NCI-H2227 treated with DMSO at 0.1 percent for 48 hours (cell line): ENCODE measurements at regions not wholly inside any gene's neighbourhood (a gene's known extent, or its start where the extent isn't known, plus 50 kb on each side); places are given as distances from the start of the nearest gene placed in this dataset.

Experiments used
- DNase-seq: peaks from one replicate; lab custom pipeline; 2025; lab: John Stamatoyannopoulos, UW

DNA sequence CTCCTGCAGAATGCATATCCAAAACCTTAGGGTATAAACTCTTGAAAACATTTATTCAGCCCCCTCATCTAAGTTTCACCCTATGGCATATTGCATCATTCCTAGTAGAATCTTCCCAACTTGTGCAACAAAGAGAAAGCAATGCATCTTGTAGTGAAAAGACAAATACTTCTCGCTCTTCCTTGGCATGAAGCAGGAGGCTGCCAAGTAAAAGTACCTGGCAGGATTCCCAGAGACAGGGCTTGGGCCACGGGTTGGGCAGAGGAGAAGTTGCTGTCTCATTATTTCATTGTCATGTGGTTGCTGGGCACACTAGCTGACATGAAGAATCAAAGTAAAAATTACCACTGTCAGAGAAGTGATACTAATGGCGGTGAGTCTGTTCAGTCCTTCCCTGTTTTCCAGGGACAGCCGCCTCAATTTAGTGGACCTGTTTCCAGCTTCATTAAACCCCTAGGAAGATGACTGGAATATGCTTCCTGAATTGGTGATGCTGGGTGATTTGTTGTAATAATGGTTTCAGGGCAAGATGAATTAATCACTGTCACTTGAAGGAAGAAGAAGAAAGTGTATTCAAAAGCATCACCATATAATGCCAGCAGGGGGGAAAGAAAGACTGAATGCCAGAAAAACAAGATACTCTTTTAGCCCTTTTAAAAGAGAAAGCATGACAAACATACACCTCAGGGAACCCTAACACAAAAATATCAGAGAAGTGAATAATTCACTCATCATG lies 380.5 kb upstream of the IGFBP7 start:
- DNase-seq: no peak

DNA sequence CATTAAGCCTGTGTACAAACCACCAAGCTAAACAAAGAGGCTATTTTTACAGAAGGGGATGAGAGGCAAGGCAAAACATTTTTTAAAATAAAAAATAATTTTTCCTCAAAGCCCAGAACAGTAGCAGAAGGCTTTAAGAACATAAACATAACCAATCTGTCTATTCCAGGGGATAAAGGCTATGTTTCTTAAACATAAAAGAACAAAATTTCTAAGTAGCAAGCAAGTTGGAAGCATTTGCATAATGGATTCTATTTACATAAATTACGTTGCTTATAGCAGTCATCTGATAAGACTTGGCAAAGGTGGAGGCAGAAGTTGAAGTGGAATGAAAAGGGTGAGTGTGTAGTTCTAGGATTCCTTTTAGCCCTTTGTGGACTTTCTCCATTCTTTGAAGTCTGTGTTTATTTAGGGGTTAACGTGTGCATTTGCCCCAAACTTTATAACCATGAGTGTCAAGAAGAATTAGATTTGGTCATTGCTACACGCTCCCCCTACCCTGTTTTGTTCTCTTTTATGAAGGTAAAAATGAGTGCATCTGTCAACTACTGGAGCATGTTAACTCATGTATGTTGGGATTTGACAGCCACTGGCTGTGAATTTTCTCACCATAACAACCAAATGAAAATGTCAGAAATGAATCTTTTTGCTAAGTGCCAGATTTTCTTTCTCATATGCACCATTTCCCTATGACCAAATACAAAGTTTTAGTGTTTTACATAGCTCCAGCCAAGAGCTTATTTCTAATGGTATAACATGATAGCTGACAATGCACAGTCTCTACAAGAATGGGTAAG lies 378.4 kb upstream of the IGFBP7 start:
- DNase-seq: no peak

DNA sequence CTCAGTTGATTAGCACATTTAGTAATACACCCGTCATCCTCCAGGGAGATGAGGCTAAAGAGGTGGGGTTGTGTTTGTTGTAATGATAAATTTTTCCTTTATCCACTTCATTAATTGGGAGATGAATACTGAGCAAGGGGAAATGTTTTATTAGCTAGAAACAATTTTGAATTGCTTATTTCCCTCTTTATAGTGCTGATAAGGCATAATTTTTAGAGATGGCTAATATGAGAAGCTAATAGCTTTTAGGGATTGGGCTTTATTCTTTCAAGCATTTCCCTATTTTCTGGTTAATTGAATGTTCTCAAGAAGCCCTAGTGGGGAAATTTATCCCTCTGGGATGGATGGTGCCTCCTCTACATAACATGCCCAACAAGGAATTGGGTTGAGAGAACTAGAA lies 365.2 kb upstream of the IGFBP7 start:
- DNase-seq: no peak

DNA sequence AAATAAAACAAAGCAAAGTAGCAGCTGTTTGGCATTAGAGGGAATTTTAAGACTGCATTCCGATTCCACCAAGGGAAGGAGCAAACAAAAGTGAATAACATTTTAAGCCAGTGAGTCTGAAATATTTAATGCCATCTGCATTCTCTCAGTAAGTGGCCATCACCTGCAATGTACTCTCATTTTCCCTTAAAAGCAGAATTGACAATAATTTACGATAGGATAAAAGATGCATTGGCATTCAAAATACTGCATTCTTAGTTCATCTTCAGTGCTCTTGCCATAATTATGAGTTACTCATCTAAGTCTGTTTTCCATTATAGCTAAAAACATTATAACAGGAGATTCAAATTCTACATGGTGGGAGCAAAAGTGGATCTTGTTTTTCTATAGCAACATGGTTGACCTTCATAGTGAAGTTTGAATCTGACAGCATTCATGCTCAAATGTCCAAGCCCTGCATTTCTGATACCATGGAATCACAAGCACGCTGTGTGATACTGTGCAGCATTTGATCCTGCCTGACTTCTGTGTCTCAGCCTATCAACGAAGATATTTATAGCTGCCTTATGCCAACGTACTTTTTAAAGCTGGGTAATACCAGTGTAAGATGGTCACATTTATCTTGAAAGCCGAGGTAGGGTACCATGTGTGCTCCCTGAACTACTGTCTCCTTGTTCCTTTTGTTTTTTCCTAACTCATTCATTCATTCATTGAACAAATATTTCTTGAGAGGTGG lies 355.3 kb upstream of the IGFBP7 start:
- DNase-seq: no peak

DNA sequence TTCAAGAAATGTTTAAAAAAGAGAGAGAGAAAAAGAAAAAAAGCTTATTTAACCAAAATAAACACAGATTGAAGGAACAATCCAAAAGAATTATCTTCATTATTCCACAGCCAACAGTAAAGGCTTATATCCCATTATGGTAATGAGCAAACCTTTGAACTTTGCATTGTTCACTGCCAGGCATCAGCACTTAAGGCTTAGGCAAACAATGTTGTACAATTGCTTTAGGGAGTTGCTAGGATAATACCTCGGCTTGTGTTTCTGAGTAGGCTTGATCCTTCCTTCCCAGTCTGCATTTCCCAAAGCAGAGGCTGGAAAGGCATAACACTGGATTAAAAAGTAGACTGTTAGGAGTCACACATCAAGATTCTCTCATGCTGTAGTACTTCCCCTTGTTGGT lies 352.7 kb upstream of the IGFBP7 start:
- no peak for DNase-seq

DNA sequence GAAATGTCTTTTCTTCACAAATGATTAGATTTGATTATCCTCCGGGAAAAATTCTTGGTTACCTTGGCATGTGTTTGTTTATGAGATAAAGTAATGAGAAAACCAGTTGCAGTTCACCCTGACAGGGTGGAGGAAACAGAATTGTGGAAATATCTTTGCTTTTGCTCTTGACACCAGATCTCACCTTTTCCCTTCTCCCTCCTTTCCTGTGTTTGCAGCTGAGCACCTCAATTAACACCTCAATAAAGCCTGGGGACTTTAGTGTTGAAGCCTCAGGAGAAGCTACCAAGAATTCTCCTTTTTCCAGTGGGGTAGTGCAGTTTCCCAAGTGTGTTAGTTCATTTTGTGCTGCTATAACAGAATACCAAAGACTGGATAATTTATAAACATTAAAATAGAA lies 350.8 kb upstream of the IGFBP7 start:
- DNase-seq: no peak

DNA sequence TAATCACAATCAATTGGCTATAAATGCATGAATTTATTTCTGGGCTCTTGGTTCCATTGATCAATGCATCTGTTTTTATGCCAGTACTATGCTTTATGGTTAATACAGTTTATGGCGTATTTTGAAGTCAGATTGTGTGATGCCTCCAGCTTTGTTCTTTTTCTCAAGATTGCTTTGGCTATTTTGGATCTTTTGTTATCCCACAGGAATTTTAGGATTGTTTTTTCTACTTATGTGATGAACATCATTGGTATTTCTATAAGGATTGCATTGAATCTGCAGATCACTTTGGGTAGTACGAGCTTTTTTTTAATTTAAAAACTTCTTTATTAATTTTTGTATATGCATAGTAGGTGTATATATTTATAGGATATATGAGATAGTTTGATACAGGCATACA lies 338.7 kb upstream of the IGFBP7 start:
- no peak for DNase-seq

DNA sequence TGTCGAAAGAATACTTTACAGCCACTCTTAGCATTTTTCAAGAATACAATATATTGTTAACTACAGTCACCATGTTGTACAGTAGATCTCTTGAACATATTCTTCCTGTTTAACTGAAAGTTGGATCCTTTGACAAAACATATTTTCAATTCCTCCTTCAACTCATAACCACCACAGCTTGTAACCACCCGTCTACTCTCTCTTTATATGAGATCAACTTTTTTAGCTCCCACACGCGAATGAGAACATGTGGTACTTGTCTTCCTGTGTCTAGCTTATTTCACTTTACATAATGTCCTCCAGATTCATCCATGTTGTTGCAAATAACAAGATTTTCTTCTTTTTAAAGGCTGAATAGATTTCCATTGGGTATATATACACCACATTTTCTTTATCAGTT lies 338.3 kb upstream of the IGFBP7 start:
- DNase-seq: no peak

DNA sequence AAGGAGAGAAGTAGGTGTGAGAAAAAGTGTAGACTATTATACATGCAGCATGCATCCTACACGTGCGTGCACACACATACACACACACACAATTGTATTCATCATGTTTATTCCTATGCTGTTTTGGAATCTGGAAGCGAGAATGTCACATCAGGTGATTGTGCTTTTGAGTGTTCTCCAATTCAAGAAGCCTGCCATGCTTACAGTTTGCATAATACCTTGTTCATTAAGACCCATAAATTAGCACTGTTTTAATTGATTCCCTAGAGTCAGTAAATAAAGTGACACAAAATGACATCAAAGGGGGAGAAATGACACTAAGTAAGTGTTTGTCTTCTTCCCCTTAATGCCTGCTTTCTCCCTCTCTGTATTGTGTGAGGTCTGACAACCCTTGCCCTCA lies 336.1 kb upstream of the IGFBP7 start:
- no peak for DNase-seq

DNA sequence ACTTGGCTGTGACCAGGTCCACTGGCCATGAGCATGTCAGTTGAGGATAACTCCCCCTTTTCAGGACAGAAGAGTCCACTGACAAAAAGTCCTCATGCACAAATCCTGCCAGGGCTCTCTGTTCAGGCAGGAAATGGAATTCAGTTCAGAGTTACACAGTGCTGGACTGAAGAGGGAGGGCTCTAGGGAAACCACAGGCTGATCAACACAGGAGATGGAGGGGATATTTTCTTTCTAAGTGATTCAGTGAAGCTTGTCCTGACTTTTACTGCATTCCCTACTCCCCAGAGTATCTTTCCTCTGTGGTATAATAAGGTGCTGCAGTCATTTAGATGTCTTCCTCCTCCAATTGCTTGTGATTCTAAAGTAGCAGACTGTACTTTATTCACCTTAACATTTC lies 335.5 kb upstream of the IGFBP7 start:
- no peak for DNase-seq

DNA sequence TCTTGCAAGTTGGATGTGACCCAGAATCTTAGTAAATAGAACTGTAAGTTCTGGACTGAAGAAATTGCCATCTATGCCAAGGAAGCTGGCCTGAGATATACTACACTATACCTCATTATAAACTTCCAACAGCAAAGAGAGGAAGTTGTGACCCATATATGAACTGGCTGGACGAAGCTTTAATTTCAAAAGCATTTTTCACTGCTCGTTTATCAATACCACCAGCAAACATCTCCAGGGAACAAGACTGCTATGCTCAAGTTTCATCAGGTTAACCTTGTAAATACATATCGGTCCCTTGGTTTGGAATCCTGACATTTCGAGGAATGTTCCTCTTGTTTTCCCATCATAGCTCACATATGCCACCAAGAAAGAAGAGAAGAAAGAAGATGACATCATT lies 334.5 kb upstream of the IGFBP7 start:
- no peak for DNase-seq

DNA sequence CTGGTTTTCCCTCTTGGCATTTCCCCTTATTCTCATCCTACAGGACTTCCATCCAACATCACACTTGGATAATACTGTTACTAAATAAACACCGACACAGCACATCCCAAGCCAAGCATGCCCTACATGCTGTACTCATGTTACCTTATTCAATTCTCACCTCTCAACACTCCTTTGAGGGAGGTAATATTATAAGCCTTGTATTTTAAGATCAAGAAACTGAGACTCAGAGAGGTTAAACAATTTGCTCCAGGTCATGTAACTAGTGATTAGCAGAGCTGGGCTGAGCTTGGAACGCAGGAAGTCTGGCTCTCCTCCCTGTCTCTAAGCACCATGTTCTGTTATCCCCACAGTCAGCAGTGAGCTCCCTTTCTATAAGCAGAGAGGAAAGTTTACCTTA lies 333.6 kb upstream of the IGFBP7 start:
- DNase-seq: no peak

DNA sequence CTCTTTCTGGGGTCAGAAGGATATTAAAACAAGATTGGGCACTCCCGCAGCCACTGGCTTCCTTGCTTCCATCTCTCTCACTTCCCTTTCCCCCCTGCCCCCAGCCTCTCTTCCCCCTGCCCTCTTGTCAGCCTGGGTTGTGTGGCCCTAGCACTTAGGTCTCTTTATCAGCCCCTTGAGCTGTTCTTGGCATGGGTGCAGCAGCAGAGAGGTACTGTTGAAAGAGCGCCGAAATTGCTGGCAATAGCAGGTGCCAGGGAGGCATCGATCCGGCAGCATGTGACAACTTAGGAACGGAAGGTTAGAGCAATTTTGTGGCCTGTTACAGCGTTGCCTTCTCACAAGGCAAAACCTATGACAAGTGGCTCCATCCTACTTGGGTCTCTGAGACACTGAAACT lies 333.1 kb upstream of the IGFBP7 start:
- no peak for DNase-seq

DNA sequence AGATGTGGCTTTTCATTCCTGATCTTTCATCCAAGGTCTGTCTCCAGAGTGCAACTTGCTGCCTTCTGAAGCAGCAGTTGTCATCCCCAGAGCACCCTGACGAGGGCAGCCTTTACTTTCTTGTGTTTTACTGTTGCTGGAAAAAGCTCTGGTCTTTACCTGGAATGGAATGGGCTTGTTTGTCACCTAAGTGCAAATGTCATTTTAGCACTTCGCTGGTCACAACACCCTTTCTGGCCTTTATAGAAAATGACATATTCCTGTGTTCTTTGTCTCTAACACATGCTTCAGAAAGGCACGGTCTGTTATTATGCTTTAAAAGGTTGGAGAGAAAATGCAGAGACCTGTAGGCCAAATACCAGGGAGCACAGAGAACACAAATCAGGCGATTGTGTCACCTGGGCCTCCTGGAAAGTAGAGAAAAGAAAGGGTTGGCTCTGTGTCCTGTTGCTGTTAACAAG lies 332.7 kb upstream of the IGFBP7 start:
- DNase-seq: no peak

DNA sequence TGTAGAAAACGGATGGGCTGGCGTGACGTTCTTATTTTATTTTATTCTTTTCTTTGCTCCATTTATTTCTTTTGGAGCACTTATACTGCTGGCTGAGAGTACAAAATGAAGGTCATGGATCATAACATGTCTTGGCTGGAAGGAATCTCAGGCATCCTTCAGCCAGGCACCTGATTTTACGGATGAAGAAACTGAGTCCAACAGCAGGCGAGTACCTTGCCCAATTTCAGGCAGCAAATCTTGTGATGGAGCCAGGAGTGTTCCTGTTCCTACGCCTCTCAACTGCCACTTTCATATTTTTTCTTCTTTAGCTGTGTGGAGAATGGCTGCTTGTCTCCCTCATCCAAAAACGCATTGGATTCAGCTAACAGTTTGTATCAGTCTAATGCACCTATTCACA lies 332.1 kb upstream of the IGFBP7 start:
- no peak for DNase-seq

DNA sequence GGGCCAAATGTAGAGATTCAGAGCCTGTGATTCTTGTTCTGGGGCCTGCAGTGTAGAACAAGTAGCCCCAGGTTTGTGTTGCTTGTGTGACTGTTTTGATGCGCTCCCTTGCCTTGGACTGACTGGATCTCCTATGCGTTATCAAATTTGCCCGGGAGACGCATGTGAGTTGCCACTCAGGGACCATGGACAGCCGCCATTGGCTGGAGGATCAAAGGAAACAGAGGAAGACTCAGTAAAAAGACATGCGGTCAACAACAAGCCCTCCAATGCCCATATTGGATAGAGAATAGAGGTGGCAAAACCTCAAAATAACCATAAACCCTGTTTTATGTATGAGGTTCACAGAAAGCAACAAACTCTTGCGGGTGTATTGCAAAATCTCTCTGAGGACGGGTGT lies 327.5 kb upstream of the IGFBP7 start:
- no peak for DNase-seq

DNA sequence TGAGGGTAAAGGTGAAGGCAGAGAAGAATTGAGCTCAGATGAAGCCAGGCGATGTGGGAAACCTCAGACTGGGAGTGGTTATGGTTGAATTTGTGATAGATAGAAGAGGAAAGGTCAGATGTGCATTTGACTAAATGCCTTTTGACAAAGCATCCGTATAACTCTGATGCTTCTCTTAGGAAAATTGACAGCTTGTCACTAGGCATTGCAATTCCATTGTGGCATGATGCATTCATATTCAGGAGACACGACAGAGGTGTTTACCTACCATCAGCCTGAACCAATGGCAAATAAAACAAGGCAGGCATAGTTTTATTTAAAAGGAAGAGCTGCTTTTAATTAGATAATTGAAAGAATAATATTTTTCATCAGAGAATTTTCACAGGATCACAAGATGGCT lies 325.1 kb upstream of the IGFBP7 start:
- DNase-seq: no peak

DNA sequence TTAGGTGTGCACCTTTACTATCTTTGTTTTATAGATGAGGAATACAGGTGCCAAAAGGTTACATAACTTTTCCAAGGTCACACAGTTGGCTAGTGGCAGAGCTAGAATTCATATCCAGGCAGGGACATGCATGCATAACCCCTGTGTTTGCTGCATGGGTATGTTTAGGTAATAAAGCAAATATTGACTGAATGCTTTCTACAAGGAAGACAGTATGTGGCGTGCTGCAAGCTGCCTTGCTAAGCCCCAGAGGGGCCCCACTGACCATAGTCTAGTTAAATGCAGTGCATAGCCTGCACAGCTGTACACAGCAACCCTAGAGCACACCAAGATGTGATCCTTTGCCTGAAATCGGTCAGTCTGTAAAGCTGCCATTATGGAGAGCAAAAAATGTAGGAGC lies 320.5 kb upstream of the IGFBP7 start:
- no peak for DNase-seq

DNA sequence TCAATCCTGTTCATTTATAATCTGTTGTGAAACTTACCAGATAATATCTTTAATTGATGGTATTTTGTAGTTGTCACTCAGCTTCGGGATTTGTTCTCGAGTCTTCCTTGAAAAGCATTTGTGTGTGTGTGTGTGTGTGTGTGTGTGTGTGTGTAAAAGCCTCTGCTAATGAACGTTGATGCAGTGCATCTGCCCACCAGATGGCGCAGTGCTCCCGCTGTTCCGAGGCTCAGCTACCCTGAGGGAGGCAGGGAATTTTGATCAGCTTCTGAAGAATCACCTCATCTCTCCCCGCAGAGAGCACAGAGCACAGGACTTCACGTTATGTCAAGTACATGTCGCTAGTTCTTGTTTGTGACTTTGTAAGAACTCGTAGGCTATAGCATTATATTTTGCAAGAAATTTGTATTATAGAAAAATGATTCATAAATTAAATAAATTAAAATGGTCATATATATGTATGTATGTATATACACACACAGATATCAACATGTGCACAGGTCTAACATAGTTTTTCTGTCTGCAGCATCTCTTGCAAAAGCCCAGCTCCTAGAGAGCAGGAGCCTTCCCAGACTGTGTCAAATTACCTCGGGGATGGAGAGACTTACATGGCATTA lies 316.7 kb upstream of the IGFBP7 start:
- no peak for DNase-seq

DNA sequence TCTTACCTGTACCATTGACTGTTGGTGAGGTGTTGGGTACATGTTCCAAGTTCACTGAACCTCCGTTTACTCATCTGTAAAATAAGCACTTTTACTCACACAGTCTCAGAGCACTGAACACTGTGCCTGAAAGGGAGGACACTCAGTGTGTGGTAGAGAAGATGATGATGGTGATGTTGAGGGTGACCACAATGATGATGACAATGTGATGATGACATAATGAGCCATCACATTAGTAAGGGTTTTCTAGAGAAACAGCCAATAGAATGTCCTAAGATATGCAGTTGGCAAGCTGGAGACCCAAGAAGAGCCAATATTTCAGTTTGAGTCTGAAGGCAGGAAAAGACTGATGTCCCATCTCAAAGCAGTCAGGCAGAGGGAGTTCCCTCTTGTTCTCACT lies 315.4 kb upstream of the IGFBP7 start:
- no peak for DNase-seq

DNA sequence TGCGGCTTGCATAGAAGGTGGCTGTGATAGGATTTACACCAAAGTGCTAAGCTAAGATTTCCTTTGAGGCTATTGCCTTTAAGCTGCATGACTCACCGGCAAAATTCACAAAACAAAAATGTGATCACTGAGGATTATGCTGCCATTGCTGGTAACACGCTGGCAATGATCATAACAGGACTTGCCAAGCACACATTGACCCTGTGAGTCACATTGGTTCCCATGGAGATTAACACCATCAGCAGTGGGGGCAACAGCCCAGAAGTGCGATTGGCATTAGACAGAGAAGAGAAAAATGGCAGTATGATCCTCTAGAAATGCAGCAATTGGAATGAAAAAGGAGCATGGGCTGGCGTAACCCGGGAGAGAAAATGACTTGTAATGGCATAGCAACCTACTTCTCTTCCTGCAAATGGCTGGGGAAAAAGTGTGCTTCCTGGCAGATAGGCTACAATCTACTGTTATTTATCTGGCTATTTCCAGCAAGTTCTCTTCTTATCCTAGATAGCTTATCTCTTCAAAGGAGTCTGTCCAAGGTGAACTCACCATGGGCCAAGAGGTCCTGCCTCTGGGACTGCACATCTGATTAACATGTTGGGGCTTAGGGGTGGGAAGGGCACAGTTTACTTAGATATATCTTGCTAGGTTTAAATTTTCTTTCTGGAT lies 314.2 kb upstream of the IGFBP7 start:
- DNase-seq: no peak

DNA sequence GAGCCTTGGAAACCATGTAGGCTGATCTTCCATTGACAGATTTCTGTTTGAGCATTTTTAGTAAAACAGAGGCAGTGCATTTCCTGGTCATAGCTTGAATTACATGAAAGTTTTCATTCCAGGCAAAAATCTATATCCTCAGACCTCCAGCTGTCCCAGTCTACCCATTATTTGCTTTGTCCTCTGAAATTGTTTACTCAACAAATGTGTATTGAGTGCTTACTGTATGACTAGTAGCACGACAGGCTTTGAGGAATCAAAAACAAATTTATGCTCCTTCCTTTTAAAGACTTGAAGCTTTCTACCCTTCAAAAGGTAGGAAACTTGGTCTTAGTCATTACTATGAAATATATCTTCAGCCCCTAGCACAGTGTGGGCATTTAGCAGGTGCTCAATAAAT lies 307.9 kb upstream of the IGFBP7 start:
- no peak for DNase-seq
